ENCODE measurements at regions not wholly inside any gene's neighbourhood (a gene's known extent, or its start where the extent isn't known, plus 50 kb on each side); places are given as distances from the start of the nearest gene placed in this dataset.
"Not testable (repeated sequence)": the region's sequence is repeated elsewhere in the genome, so short reads cannot be mapped to it uniquely, and the experiment has no call there.

- TF ChIP-seq CTCF (conservative IDR thresholded peaks at IDR 0.05): no peak
- no peak overlapping the region for H3K27ac ChIP-seq
Observed at GRCh38 chr16:59122262-59122537, 388.1 kb upstream of the GOT2 start.

DNA sequence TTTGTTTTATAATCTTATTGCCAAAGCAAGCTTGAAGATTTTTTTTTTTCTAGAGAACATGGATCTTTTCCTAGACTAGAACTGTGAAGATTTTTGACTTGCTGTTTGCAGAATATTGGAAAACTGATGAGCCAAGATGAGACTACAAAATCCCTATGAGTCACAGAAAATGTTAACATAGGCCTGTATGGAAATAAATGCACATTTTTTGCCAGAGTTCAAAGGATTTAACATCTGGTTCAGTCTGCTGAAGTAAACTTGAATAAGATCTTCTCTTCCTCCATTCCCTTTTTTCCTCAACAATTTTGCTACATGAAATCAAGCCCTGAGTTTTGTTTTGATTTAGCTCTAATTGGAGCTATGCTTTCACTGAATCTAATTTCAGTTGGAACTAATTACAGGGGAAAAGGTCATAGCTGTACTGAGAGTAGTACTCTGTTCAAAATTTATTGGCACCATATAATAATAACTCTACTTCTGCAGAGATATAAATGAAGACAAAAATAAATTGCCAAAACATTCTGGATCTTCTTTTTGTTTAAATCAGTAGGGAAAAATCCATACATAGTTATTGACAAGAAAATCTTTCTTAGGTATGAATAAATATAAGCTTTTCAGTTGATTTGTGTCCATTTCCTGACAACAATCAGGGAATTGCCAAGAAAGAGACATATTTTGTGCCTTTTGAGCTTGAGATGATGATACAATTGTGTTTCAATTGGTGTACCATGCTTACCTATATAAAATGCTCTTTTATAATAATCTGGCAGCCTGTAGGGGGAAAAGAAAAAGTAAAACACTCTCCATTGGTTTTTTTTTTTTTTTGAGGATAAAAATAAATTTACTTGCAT is 387.5 kb upstream of the GOT2 start:
- no peak for TF ChIP-seq CTCF (conservative IDR thresholded peaks at IDR 0.05)
- H3K27ac ChIP-seq: no peak overlapping the region

DNA sequence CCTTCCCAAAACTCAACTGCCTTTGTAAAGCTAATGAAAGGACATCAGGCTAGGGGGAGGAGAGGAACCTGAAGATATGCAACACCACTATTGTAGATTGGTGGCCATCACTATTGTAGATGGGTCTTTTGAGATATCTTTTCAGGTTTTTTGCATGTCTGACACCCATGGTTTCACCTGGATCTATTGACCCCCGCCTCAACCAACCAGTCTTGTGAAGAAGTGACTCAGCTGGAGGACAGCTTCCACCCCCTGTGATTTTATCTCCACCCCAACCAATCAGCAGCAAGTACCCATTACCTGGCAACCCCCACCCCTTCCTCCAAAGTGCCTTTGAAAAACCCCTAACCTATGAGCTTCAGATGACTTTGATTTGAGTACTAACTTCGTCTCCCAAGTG is 382.6 kb upstream of the GOT2 start:
- TF ChIP-seq CTCF (conservative IDR thresholded peaks at IDR 0.05): no peak
- H3K27ac ChIP-seq: no peak overlapping the region

- TF ChIP-seq CTCF (conservative IDR thresholded peaks at IDR 0.05): no peak
- no peak overlapping the region for H3K27ac ChIP-seq
Observed at GRCh38 chr16:59114790-59115189, 380.7 kb upstream of the GOT2 start.

- TF ChIP-seq CTCF (conservative IDR thresholded peaks at IDR 0.05): no peak
- H3K27ac ChIP-seq: no peak overlapping the region
Observed at GRCh38 chr16:59113004-59113670, 379.0 kb upstream of the GOT2 start.

DNA sequence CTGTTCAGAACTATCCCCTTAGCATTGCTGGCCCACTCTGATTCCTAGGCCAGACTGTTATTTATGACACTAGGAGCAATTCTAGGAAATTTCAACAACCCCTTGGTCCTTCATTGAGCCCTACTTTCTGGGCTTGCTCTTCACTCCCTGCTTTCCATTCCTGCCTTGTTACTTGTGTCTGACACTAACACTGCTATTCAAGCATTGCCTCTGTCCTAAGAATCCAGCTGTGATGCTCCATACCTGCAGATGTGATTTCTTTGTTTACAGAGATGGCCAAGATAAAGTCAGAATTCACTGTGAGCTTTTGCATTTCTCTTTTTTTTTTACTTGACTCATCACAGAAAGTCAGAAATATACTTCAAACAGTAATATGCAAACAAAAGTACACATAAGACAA is 377.2 kb upstream of the GOT2 start:
- H3K27ac ChIP-seq: no peak overlapping the region

DNA sequence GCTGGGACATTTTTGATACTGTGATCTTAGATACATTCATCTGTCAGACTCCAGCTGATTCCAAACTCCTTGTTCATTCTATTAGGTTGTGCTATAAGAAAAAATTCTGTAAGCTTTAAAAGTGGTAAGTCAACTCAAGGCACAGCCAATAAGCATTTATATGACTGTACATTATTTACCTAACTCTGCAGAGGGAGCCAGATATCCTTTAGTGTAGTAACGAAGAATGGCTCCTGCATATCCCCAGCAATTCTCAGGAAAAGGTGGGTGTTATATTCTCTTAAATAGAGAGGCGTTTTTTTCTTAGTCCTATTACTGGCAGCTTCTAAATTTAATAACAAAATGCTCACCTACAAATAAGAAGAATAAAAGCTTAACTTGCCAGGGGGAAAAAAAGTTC is 374.3 kb upstream of the GOT2 start:
- 0 out of 2 replicates have a peak, but pooled peaks have one; percentile 16 for TF ChIP-seq CTCF (conservative IDR thresholded peaks at IDR 0.05)
- no peak overlapping the region for H3K27ac ChIP-seq

More for the DNA sequence above, 377.2 kb upstream of the GOT2 start:
- no peak for TF ChIP-seq CTCF (conservative IDR thresholded peaks at IDR 0.05)

DNA sequence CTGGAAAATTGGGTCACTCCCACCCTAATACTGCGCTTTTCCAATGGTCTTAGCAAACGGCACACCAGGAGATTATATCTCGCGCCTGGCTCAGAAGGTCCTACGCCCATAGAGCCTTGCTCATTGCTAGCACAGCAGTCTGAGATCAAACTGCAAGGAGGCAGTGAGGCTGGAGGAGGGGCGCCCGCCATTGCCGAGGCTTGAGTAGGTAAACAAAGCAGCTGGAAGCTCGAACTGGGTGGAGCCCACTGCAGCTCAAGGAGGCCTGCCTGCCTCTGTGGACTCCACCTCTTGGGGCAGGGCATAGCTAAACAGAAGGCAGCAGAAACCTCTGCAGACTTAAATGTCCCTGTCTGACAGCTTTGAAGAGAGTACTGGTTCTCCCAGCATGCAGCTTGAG is 362.6 kb upstream of the GOT2 start:
- H3K27ac ChIP-seq: not testable (repeated sequence)
